T-helper 17 cell (primary cell): ENCODE measurements at regions not wholly inside any gene's neighbourhood (a gene's known extent, or its start where the extent isn't known, plus 50 kb on each side); places are given as distances from the start of the nearest gene placed in this dataset.
A peak's percentile ranks its signal among the peaks of the same experiment; 100 is the strongest.

Experiments
- ATAC-seq: fragments of 150-1000 bp; cut with Tn5 transposase; 2 replicates; pipeline ENCODE4 v1.10.0; 2021; ENCODE audit warnings: mild to moderate bottlenecking, moderate library complexity
- DNase-seq, 3 donors: peaks; one replicate each; pipeline versions ENCODE4 v3.0.0 to v3.0.0-alpha.2; 2020 to 2021
- H3K9me3 ChIP-seq: one replicate; pipeline ENCODE4 v1.7.0; 2013; ENCODE audit warnings: low read length, mild to moderate bottlenecking; ENCODE audit not compliant: control insufficient read depth, poor library complexity, severe bottlenecking
- H3K27ac Mint-ChIP-seq: one replicate; pipeline ENCODE4 v1.8.0; 2022; ENCODE audit warnings: mild to moderate bottlenecking, moderate library complexity, mixed read lengths
- H3K27me3 Mint-ChIP-seq: one replicate; pipeline ENCODE4 v1.8.0; 2022; ENCODE audit warnings: mixed read lengths
- H3K36me3 Mint-ChIP-seq: one replicate; pipeline ENCODE4 v1.8.0; 2022; ENCODE audit warnings: low read depth, mixed read lengths
- H3K4me1 Mint-ChIP-seq: one replicate; pipeline ENCODE4 v1.8.0; 2022; ENCODE audit warnings: mild to moderate bottlenecking, mixed read lengths
- H3K4me3 Mint-ChIP-seq: one replicate; pipeline ENCODE4 v1.8.0; 2022; ENCODE audit warnings: mild to moderate bottlenecking, moderate library complexity, mixed read lengths

DNA sequence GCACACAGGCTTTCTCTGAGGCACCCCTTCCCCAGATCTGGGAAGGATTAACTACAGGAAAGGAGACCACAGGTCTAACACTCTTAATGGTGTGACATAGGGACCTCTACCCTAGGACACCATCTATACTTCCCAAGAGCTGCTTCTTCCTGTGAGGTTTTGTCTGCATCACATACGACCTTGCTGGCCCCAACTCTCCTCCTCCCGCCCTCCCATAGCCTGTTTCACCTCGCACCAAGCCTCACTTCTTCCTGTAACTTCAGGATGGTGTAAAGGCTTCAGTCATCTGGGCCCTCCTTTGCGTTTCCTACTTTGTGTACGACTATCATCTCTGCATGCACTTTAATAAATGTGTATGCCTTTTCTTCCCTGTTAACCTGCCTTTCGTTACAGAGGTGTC is 274.3 kb downstream of the KLF6 start:
- H3K9me3 ChIP-seq = no peaks in the 10 kb centered on the region
- no peaks in the 10 kb centered on the region for H3K27me3 Mint-ChIP-seq
- H3K4me3 Mint-ChIP-seq = no peak overlapping the region
- no peaks in the 10 kb centered on the region for H3K36me3 Mint-ChIP-seq
- no peak for DNase-seq
- H3K27ac Mint-ChIP-seq = no peak overlapping the region
- H3K4me1 Mint-ChIP-seq = peaks cover 5% of the 10 kb centered on the region
- ATAC-seq = no peak

DNA sequence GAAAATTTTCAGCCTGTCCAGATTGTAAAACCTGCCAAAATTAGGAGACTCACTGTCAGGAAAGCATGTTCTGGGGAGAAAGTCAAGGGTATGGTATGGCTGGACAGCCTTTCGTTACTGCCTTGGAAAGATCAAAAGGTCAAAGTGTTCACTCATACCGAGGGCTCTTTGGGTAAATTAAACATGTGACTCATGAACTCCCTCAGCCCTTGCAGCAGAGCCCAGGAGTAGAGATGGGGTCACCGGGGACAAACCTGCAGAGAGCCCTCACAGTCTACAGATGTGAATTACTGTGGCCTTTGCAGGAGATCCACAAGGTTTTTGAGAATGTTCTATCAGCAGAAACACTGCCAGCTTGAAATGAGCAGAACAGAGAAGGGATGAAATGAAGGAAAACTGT is 275.7 kb downstream of the KLF6 start:
- H3K9me3 ChIP-seq = no peaks in the 10 kb centered on the region
- Mint-ChIP-seq H3K27ac (no peak overlapping the region), H3K27me3 (no peaks in the 10 kb centered on the region), H3K36me3 (no peaks in the 10 kb centered on the region), H3K4me1 (peaks cover 5% of the 10 kb centered on the region), H3K4me3 (no peak overlapping the region)
- ATAC-seq (no peak), DNase-seq (no peak)

DNA sequence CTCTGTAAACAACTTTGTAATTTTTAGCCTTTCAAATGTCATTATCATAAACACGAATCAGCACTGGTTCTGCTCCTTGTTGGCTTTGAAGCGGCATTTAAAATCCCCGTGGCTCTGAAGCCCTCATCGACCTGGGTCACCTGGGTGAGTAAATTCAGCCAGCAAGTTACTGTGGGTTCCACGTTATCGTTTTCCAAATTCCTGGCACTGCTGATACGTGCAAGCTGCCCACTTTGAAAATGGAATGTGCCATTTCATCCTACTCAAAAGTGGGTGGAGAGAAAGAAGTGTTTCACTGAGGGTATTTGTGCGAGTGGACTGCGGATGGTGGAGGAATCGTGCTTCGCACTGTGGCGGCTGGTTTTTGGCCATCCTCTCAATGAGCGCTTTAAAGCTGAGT is 281.7 kb downstream of the KLF6 start:
- peaks cover 7% of the 10 kb centered on the region for H3K27me3 Mint-ChIP-seq
- H3K4me1 Mint-ChIP-seq = no peaks in the 10 kb centered on the region
- H3K9me3 ChIP-seq = no peaks in the 10 kb centered on the region
- no peaks in the 10 kb centered on the region for H3K36me3 Mint-ChIP-seq
- no peak overlapping the region for H3K4me3 Mint-ChIP-seq
- ATAC-seq (no peak), DNase-seq (no peak)
- no peak overlapping the region for H3K27ac Mint-ChIP-seq

DNA sequence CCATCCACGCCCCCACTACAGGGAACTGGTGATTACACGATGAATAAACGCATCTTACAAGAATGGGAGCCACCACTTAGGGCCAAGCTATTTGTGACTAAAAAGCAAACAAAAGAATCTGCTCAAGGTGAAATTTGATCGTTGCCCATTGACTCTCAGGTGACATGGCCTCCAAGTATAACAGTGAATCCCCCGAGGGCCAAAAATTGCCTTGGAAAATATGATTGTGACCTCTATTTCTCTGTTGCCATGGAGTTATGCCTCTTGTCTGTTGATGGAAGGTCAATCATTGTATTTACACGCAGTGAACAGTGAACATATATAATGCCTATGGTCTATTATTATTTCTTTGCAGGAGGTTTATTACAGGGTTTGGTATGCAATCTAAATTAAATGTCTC is 282.3 kb downstream of the KLF6 start:
- ATAC-seq (no peak), DNase-seq (no peak)
- Mint-ChIP-seq H3K36me3 (no peaks in the 10 kb centered on the region), H3K4me1 (no peaks in the 10 kb centered on the region), H3K27me3 (peaks cover 8% of the 10 kb centered on the region), H3K4me3 (no peak overlapping the region), H3K27ac (no peak overlapping the region)
- H3K9me3 ChIP-seq = no peaks in the 10 kb centered on the region

DNA sequence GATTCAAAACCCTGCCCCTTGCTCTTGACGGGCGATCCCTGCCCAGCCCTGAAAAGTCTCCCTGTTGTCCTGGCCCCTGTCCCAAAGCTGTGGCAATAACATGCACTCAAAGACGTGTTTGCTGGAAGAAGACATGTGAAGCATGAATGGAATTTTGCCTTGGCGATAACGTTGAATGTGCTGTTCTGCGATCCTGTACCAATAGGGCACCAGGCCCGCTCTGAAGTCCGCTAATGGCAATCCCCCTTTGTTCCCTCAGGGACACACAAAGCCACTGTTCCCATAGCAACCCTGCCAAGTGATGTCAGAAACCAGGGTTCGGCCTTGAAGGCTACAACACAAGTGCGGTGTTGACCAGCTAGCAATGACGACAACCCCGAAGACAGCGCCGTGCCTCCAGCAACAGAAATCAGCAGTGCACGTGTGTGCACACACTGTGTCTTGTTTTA is 284.6 kb downstream of the KLF6 start:
- H3K4me1 Mint-ChIP-seq = no peaks in the 10 kb centered on the region
- peaks cover 3% of the 10 kb centered on the region for H3K36me3 Mint-ChIP-seq
- peaks cover 30% of the 10 kb centered on the region for H3K27me3 Mint-ChIP-seq
- ATAC-seq = no peak
- no peak for DNase-seq
- no peak overlapping the region for H3K4me3 Mint-ChIP-seq
- no peaks in the 10 kb centered on the region for H3K9me3 ChIP-seq
- H3K27ac Mint-ChIP-seq = no peak overlapping the region

DNA sequence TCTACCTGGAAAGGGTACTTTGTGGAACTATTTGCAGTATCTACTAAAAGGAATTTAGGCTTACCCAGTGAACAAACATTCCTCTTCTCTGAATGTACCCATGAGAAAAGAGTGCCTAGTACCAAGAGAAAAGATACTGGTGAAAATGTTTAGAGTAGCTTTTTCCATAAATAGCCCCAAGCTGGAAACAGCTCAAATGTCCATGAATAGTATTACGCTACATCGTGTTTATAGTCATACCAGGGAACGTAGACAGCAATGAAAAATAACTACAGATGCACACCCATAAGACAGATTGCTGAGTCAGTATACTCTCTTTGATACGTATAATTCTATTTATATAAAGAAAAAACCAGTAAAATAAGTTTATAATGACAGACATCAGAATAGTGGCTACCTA is 285.9 kb downstream of the KLF6 start:
- H3K4me1 Mint-ChIP-seq = no peaks in the 10 kb centered on the region
- H3K4me3 Mint-ChIP-seq = no peak overlapping the region
- H3K27ac Mint-ChIP-seq = no peak overlapping the region
- ATAC-seq (no peak), DNase-seq (no peak)
- peaks cover 40% of the 10 kb centered on the region for H3K27me3 Mint-ChIP-seq
- H3K36me3 Mint-ChIP-seq = peaks cover 3% of the 10 kb centered on the region
- H3K9me3 ChIP-seq = no peaks in the 10 kb centered on the region

DNA sequence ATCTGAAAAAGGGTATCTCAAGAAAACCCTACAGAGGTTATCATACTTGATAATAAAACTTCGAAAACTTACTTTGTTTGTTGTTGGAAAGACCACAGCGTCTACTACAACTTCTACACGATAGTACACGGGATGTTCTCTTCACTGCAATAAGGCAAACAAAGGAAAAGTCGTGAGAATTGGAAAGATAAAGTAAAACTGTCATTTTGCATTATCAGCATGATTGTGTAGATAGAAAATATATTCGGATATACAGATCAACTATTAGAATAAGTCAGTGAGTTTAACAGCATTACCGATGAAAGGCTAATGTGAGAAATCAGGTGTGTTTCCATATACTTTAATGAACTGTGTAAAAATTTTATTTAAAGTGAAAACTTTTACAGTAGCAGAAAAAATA is 287.4 kb downstream of the KLF6 start:
- Mint-ChIP-seq H3K4me3 (no peak overlapping the region), H3K36me3 (peaks cover 3% of the 10 kb centered on the region)

DNA sequence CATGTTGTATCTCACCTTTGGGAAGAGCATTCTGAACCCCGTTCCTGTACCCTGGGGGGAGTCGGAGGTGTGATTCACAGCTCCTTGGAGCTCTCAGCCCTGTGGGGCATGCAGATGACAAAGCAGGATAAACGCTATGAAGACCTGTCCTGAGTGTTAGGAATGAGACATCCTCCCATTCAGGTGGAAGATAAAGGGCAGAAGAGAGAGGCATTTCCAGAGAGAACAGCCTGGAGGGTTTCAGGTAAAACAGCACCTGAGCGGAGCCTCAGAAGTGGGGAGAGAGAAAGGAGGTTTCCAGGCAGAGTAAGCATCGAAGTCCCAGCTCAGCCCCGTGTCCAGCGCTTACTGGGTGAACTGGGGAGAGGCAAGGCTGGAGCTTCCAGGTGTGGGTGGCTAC is 288.9 kb downstream of the KLF6 start:
- no peak for DNase-seq
- H3K27me3 Mint-ChIP-seq = peaks cover 46% of the 10 kb centered on the region
- peaks cover 3% of the 10 kb centered on the region for H3K36me3 Mint-ChIP-seq
- ATAC-seq = no peak
- no peak overlapping the region for H3K27ac Mint-ChIP-seq
- no peaks in the 10 kb centered on the region for H3K9me3 ChIP-seq
- no peak overlapping the region for H3K4me3 Mint-ChIP-seq
- H3K4me1 Mint-ChIP-seq = no peaks in the 10 kb centered on the region

More for the DNA sequence above, 287.4 kb downstream of the KLF6 start:
- ATAC-seq (no peak), DNase-seq (no peak)
- peaks cover 46% of the 10 kb centered on the region for H3K27me3 Mint-ChIP-seq
- no peaks in the 10 kb centered on the region for H3K9me3 ChIP-seq
- no peaks in the 10 kb centered on the region for H3K4me1 Mint-ChIP-seq
- no peak overlapping the region for H3K27ac Mint-ChIP-seq

DNA sequence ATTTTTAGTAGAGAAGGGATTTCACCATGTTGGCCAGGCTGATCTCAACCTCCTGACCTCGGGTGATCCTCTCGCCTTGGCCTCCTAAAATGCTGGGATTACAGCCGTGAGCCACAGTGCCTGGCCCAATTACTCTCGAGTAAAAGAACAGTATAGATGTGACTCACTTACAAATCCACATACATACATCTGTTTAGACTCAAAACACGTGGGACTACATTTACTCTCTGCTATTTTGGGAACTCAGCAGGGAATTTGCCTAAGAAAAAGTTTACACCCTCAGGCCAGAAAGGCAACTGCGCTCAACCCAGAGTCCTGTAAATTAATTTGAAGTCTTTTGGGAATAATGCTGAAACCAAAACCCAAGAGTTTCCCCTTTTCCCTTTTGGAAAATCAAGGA is 289.7 kb downstream of the KLF6 start:
- Mint-ChIP-seq H3K27ac (no peak overlapping the region), H3K27me3 (peaks cover 46% of the 10 kb centered on the region), H3K36me3 (peaks cover 3% of the 10 kb centered on the region), H3K4me1 (no peaks in the 10 kb centered on the region), H3K4me3 (no peak overlapping the region)
- ATAC-seq (no peak), DNase-seq (no peak)
- no peaks in the 10 kb centered on the region for H3K9me3 ChIP-seq

DNA sequence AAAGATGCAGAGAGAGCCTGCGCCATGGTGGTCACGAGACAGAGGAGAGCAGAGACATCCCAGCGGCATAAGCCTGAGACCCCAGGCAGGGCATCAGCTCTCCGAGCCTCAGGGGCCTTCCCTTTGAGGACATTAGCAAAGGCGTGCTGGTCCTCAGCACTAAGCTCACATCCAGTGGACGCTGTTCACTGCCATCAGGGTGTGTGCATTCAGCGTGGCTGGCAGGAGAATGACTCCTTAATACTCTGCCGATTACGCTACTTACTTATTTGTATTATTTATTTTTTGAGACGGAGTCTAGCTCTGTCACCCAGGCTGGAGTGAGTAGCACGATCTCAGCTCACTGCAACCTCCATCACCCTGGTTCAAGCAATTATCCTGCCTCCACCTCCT is 290.2 kb downstream of the KLF6 start:
- Mint-ChIP-seq H3K27ac (no peak overlapping the region), H3K4me3 (no peak overlapping the region), H3K4me1 (no peaks in the 10 kb centered on the region), H3K36me3 (peaks cover 3% of the 10 kb centered on the region), H3K27me3 (peaks cover 46% of the 10 kb centered on the region)
- ATAC-seq (no peak), DNase-seq (no peak)
- H3K9me3 ChIP-seq = no peaks in the 10 kb centered on the region

DNA sequence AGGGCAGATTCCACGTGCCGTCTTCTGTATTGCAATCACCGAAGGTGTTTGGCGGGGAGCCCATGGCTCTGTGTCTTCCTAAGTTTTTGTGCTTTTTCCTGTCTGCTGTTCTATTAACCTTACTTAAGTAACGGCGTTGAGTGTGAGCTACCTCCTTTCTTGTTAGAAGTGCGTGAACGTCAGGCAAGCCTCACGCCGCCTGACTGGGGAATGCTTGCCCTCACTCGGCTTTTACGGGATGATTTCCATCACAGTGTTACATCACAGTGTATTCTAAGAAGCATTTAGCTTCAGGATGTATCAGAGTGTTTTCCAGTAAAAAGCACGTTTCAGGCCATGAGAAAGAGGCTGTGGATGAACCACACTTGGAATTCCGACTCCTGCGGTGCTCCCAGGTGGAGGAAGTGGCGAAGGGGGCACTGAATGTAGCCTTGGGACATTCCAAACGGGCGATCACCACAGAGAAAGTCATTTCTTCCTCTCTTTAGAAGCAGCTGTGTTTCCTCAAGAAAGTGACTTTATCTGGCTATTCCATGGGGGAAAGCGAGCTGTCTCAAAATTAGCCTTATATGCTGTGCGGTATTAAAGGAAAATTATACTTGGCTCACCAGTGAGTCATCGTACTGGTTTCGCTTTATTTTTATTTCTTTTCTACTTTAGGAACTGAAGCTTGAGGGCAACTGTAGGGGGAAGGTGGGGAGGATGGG is 290.7 kb downstream of the KLF6 start:
- no peaks in the 10 kb centered on the region for H3K9me3 ChIP-seq
- Mint-ChIP-seq H3K27me3 (peaks cover 46% of the 10 kb centered on the region), H3K4me1 (no peaks in the 10 kb centered on the region), H3K36me3 (peaks cover 3% of the 10 kb centered on the region), H3K27ac (no peak overlapping the region), H3K4me3 (no peak overlapping the region)
- no peak for ATAC-seq
- DNase-seq = no peak

DNA sequence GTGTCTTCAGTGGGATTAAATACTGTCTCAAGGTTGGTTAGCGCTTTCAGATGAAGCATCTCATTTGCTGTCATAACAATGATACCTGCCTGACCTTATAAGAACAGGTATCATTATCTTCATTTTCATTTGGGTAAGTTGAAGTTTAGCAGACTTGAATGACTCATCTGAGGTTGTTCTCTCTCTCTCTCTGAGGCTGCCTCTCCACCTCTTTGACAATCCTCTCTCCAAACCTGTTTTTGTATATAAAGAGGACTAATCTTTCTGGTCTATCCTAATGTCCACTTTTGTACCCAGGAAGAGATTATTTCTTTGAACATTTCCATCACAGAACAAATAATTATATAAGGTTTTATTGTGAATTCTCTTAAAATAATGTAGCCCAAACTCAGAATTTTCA is 291.4 kb downstream of the KLF6 start:
- H3K27me3 Mint-ChIP-seq = peaks cover 42% of the 10 kb centered on the region
- no peak overlapping the region for H3K4me3 Mint-ChIP-seq
- H3K4me1 Mint-ChIP-seq = no peaks in the 10 kb centered on the region
- no peaks in the 10 kb centered on the region for H3K9me3 ChIP-seq
- DNase-seq (no peak), ATAC-seq (no peak)
- no peak overlapping the region for H3K27ac Mint-ChIP-seq
- peaks cover 3% of the 10 kb centered on the region for H3K36me3 Mint-ChIP-seq

DNA sequence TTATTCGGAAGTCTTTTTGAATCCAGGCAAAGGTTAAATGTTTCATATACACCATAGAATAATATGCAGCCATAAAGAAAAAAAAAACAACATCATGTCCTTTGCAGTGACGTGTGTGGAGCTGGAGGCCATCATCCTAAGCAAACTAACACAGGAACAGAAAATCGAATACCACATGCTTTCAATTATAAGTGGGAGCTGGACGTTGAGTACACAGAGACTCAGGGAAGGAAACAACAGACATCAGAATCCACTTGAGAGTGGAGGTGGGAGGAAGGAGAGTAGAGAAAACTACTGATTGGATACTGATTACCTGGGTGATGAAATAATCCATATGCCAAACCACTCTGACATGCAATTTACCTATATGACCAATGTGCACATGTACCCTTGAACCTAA is 293.4 kb downstream of the KLF6 start:
- Mint-ChIP-seq H3K27ac (no peak overlapping the region), H3K4me3 (no peak overlapping the region), H3K36me3 (peaks cover 3% of the 10 kb centered on the region), H3K27me3 (peaks cover 27% of the 10 kb centered on the region), H3K4me1 (no peaks in the 10 kb centered on the region)
- H3K9me3 ChIP-seq = no peaks in the 10 kb centered on the region
- ATAC-seq (no peak), DNase-seq (no peak)

DNA sequence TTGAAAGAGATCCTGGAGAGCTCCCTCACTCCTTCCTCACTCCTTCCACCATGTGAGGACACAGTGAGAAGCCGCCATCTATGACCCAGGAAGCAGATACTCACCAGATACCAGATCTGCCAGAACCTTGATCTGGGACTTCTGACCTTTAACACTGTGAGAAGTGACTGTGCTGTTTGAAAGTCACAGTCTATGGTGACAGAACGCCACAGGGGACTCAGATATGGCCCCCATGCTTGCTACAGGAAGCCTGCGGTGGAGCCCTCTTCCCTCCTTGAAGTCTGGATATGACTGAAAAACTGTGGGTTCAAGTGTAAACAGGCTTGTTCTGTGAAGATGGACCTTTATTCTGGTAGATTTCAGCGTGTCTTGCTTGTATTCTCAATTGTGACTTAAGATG is 297.8 kb downstream of the KLF6 start:
- no peak overlapping the region for H3K4me3 Mint-ChIP-seq
- H3K9me3 ChIP-seq = no peaks in the 10 kb centered on the region
- peaks cover 14% of the 10 kb centered on the region for H3K4me1 Mint-ChIP-seq
- DNase-seq (no peak), ATAC-seq (no peak)
- H3K27me3 Mint-ChIP-seq = no peaks in the 10 kb centered on the region
- H3K27ac Mint-ChIP-seq = peak overlapping the region; percentile 47
- H3K36me3 Mint-ChIP-seq = no peaks in the 10 kb centered on the region
